Mucosa of descending colon (tissue), 3 donors: ENCODE measurements at regions not wholly inside any gene's neighbourhood (a gene's known extent, or its start where the extent isn't known, plus 50 kb on each side); places are given as distances from the start of the nearest gene placed in this dataset.

Experiments used
- ATAC-seq: fragments of 200-7000 bp; cut with Tn5 transposase; one replicate; pipeline ENCODE4 v1.9.1; 2020; ENCODE audit warnings: mild to moderate bottlenecking, moderate library complexity
- DNase-seq, 3 donors: peaks; one replicate each; pipeline ENCODE4 v3.0.0-alpha.2; 2020
- H3K36me3 ChIP-seq: fragments of 200-600 bp; one replicate; pipeline ENCODE4 v1.8.0; 2021; ENCODE audit warnings: low read depth, mild to moderate bottlenecking
- H3K4me1 ChIP-seq: fragments of 200-600 bp; one replicate; pipeline ENCODE4 v1.8.0; 2021; ENCODE audit warnings: low read depth, mild to moderate bottlenecking
- H3K4me3 ChIP-seq: fragments of 200-600 bp; one replicate; pipeline ENCODE4 v1.8.0; 2021; ENCODE audit warnings: mild to moderate bottlenecking
- H3K9me3 ChIP-seq: fragments of 200-600 bp; one replicate; pipeline ENCODE4 v1.8.0; 2021; ENCODE audit warnings: mild to moderate bottlenecking
- CTCF ChIP-seq: fragments of 200-600 bp; IDR thresholded peaks from one replicate; pipeline ENCODE4 v1.8.0; 2022; ENCODE audit warnings: antibody characterized with exemption, mild to moderate bottlenecking
- intact Hi-C, 2 donors: fragments of 100-400 bp; cut with DNase I in 1 of 2; cut with micrococcal nuclease in 1 of 2; formaldehyde crosslinking; loops; one replicate each; pipeline versions ENCODE4 v1.11.0 to v1.11.1; 2022; cut with DNase I, micrococcal nuclease
- donor health status: DM: no; HTN: no; CAD: no; lungs with moderate emphysema.
- donor health status: DM: no; HTN: no; CAD: no.
- donor health status: DM: no; HTN: yes; CAD: no.

- no peak for TF ChIP-seq CTCF
- ATAC-seq = no peak
- no peak for DNase-seq
- no peaks in the 10 kb centered on the region for H3K36me3 ChIP-seq
- no peaks in the 10 kb centered on the region for H3K9me3 ChIP-seq
- intact Hi-C loops = no loop called here
- no peak overlapping the region for H3K4me3 ChIP-seq
- H3K4me1 ChIP-seq = peaks cover 3% of the 10 kb centered on the region
Observed at GRCh38 chr1:193415256-193415655, 228.8 kb upstream of the B3GALT2 start.

- intact Hi-C loops = no loop called here
Observed at GRCh38 chr1:193413376-193413775, 227.0 kb upstream of the B3GALT2 start.

GRCh38 chr1:193412748-193413147 lies 226.3 kb upstream of the B3GALT2 start:
- no peak for TF ChIP-seq CTCF
- intact Hi-C loops = no loop called here
- Histone ChIP-seq H3K4me1 (no peaks in the 10 kb centered on the region), H3K4me3 (no peak overlapping the region), H3K36me3 (no peaks in the 10 kb centered on the region), H3K9me3 (no peaks in the 10 kb centered on the region)
- DNase-seq = no peak
- no peak for ATAC-seq

More at GRCh38 chr1:193413376-193413775, 227.0 kb upstream of the B3GALT2 start:
- H3K4me3 ChIP-seq = no peak overlapping the region
- H3K36me3 ChIP-seq = no peaks in the 10 kb centered on the region
- no peak for ATAC-seq
- no peak for TF ChIP-seq CTCF
- H3K9me3 ChIP-seq = no peaks in the 10 kb centered on the region
- no peak for DNase-seq
- peaks cover 3% of the 10 kb centered on the region for H3K4me1 ChIP-seq

GRCh38 chr1:193411714-193412113 lies 225.3 kb upstream of the B3GALT2 start:
- no peak for TF ChIP-seq CTCF
- intact Hi-C loops = no loop called here
- DNase-seq (no peak), ATAC-seq (no peak)
- Histone ChIP-seq H3K4me3 (no peak overlapping the region), H3K4me1 (no peaks in the 10 kb centered on the region), H3K36me3 (no peaks in the 10 kb centered on the region), H3K9me3 (no peaks in the 10 kb centered on the region)

GRCh38 chr1:193411215-193411614 lies 224.8 kb upstream of the B3GALT2 start:
- intact Hi-C loops = no loop called here
- Histone ChIP-seq H3K4me3 (no peak overlapping the region), H3K9me3 (no peaks in the 10 kb centered on the region), H3K36me3 (no peaks in the 10 kb centered on the region), H3K4me1 (no peaks in the 10 kb centered on the region)
- TF ChIP-seq CTCF = no peak
- ATAC-seq = no peak
- DNase-seq = no peak

- DNase-seq = peak; percentile 48 to 64 (median 56)
- no peak for TF ChIP-seq CTCF
- intact Hi-C loops = loop anchor here in 1 of 2 donors (10.0 kb wide), 1 partner anchor 224 kb away; the partner anchor contains the start of gene B3GALT2
- Histone ChIP-seq H3K4me3 (no peak overlapping the region), H3K9me3 (no peaks in the 10 kb centered on the region), H3K36me3 (no peaks in the 10 kb centered on the region), H3K4me1 (peaks cover 3% of the 10 kb centered on the region)
- ATAC-seq = peak; percentile 40
Observed at GRCh38 chr1:193408782-193409293, 222.4 kb upstream of the B3GALT2 start.
